NCI-H1694 treated with DMSO at 0.1 percent for 48 hours (cell line): ENCODE measurements at regions not wholly inside any gene's neighbourhood (a gene's known extent, or its start where the extent isn't known, plus 50 kb on each side); places are given as distances from the start of the nearest gene placed in this dataset.
A peak's percentile ranks its signal among the peaks of the same experiment; 100 is the strongest.
"Not testable (repeated sequence)": the region's sequence is repeated elsewhere in the genome, so short reads cannot be mapped to it uniquely, and the experiment has no call there.

ENCODE experiments used
- DNase-seq: peaks from one replicate; lab custom pipeline; 2025; lab: John Stamatoyannopoulos, UW

GRCh38 chr11:22567759-22568158 lies 57.9 kb downstream of the FANCF start:
- no peak for DNase-seq

GRCh38 chr11:22566293-22566692 lies 59.3 kb downstream of the FANCF start:
- DNase-seq: no peak

GRCh38 chr11:22561283-22561682 lies 64.3 kb downstream of the FANCF start:
- DNase-seq: no peak

- peak; percentile 77 for DNase-seq
Observed at GRCh38 chr11:22559416-22559815, 66.2 kb downstream of the FANCF start.

- DNase-seq: peak; percentile 94
Observed at GRCh38 chr11:22558664-22559063, 67.0 kb downstream of the FANCF start.

- no peak for DNase-seq
Observed at GRCh38 chr11:22556381-22556780, 69.2 kb downstream of the FANCF start.

- no peak for DNase-seq
Observed at GRCh38 chr11:22555881-22556280, 69.7 kb downstream of the FANCF start.

GRCh38 chr11:22554221-22554620 lies 71.4 kb downstream of the FANCF start:
- no peak for DNase-seq

- no peak for DNase-seq
Observed at GRCh38 chr11:22552885-22553284, 72.7 kb downstream of the FANCF start.

GRCh38 chr11:22546746-22547145 lies 78.9 kb downstream of the FANCF start:
- no peak for DNase-seq

GRCh38 chr11:22543261-22543660 lies 82.4 kb downstream of the FANCF start:
- DNase-seq: peak; percentile 11

GRCh38 chr11:22539821-22540256 lies 85.8 kb downstream of the FANCF start:
- DNase-seq: peak; percentile 84

- no peak for DNase-seq
Observed at GRCh38 chr11:22536071-22536470, 89.6 kb downstream of the FANCF start.

GRCh38 chr11:22528612-22529429 lies 96.8 kb downstream of the FANCF start:
- not testable (repeated sequence) for DNase-seq

GRCh38 chr11:22522225-22522624 lies 103.4 kb downstream of the FANCF start:
- DNase-seq: no peak

- DNase-seq: no peak
Observed at GRCh38 chr11:22521226-22521625, 104.4 kb downstream of the FANCF start.

GRCh38 chr11:22520521-22520920 lies 105.1 kb downstream of the FANCF start:
- DNase-seq: no peak

- DNase-seq: not testable (repeated sequence)
Observed at GRCh38 chr11:22518344-22518743, 107.3 kb downstream of the FANCF start.

- no peak for DNase-seq
Observed at GRCh38 chr11:22516111-22516510, 109.5 kb downstream of the FANCF start.

- no peak for DNase-seq
Observed at GRCh38 chr11:22512457-22512856, 113.2 kb downstream of the FANCF start.

GRCh38 chr11:22510741-22511140 lies 114.9 kb downstream of the FANCF start:
- no peak for DNase-seq

- DNase-seq: peak; percentile 8
Observed at GRCh38 chr11:22510010-22510409, 115.6 kb downstream of the FANCF start.

GRCh38 chr11:22508665-22509064 lies 117.0 kb downstream of the FANCF start:
- peak; percentile 78 for DNase-seq

GRCh38 chr11:22497474-22497873 lies 128.1 kb downstream of the FANCF start:
- DNase-seq: no peak
